Choroid plexus epithelial cell (primary cell): ENCODE measurements at regions not wholly inside any gene's neighbourhood (a gene's known extent, or its start where the extent isn't known, plus 50 kb on each side); places are given as distances from the start of the nearest gene placed in this dataset.
"Not testable (repeated sequence)": the region's sequence is repeated elsewhere in the genome, so short reads cannot be mapped to it uniquely, and the experiment has no call there.

Source experiments
- DNase-seq: peaks from one replicate; pipeline ENCODE4 v3.0.0-alpha.2; 2010; ENCODE audit warnings: low read depth
- H3K4me3 ChIP-seq: 2 replicates; pipeline ENCODE4 v1.5.1; 2011; ENCODE audit warnings: low read depth, mild to moderate bottlenecking, control low read depth, low read length, moderate library complexity
- CTCF ChIP-seq: conservative IDR thresholded peaks from 2 replicates; pipeline ENCODE4 v1.5.1; 2011; ENCODE audit warnings: low read depth, mild to moderate bottlenecking, control low read depth, inconsistent platforms, low read length, moderate library complexity

- H3K4me3 ChIP-seq: no peak overlapping the region
- TF ChIP-seq CTCF: no peak
- no peak for DNase-seq
These were observed 145.5 kb upstream of the POGK start for GRCh38 chr1:166693673-166694297.

- no peak overlapping the region for H3K4me3 ChIP-seq
- TF ChIP-seq CTCF: no peak
- no peak for DNase-seq
These were observed 144.2 kb upstream of the POGK start for GRCh38 chr1:166695115-166695514.

- not testable (repeated sequence) for DNase-seq, H3K4me3 ChIP-seq
These were observed 143.4 kb upstream of the POGK start for GRCh38 chr1:166695834-166696233.

GRCh38 chr1:166698771-166699170 lies 140.5 kb upstream of the POGK start:
- no peak overlapping the region for H3K4me3 ChIP-seq
- no peak for DNase-seq
- no peak for TF ChIP-seq CTCF

GRCh38 chr1:166699613-166700012 lies 139.7 kb upstream of the POGK start:
- no peak for TF ChIP-seq CTCF
- DNase-seq: no peak
- H3K4me3 ChIP-seq: no peak overlapping the region

- no peak for TF ChIP-seq CTCF
- DNase-seq: no peak
- no peak overlapping the region for H3K4me3 ChIP-seq
These were observed 138.6 kb upstream of the POGK start for GRCh38 chr1:166700696-166701095.

- no peak for TF ChIP-seq CTCF
- H3K4me3 ChIP-seq: no peak overlapping the region
These were observed 137.6 kb upstream of the POGK start for GRCh38 chr1:166701603-166702100.

More at GRCh38 chr1:166701603-166702100, 137.6 kb upstream of the POGK start:
- no peak for DNase-seq
